ENCODE measurements at regions not wholly inside any gene's neighbourhood (a gene's known extent, or its start where the extent isn't known, plus 50 kb on each side); places are given as distances from the start of the nearest gene placed in this dataset.

- H3K4me3 ChIP-seq (ENCODE audit: low read depth, low read length): no peak overlapping the region
These were observed 324.4 kb downstream of the PRELID2 start for GRCh38 chr5:145510769-145511168.

GRCh38 chr5:145510324-145510723, 324.8 kb downstream of the PRELID2 start:
- no peak overlapping the region for H3K4me3 ChIP-seq (ENCODE audit: low read depth, low read length)

DNA sequence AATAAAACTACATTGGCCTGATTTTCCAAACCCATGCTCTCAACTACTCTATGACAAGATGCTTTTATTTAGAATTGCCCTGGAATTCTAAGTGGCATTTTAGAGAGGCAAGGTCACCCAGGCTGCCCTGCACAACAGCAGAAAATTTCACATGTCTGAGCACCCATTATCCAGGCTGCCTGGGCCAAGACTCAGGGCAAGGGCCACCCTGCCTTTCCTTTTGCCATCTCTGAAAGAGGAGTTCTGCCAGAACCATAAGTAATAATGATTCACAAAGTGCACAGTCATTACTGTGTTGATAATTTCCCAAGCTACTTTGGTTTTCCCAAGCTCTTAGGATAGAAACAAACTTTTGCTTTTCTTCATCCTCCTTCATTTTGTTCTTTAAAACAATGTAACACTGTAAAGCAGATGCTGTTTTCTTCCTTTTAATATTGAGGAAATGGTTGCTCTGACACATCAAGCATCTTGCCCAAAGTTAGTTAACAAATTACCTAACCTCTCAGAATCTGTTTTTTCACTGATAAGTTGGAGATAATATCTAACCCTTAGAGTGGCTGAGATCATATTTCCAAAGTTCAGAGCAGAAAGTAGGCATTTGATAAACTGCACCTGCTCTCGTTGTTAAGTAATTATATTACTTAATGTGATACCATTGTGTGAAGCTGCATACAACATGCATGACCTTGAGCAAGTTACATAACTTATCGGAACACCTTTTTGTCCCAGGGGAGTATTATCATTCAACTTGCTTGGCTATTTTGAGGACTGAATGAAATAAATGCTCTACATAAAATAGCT, 325.6 kb downstream of the PRELID2 start:
- no peak overlapping the region for H3K4me3 ChIP-seq (ENCODE audit: low read depth, low read length)

DNA sequence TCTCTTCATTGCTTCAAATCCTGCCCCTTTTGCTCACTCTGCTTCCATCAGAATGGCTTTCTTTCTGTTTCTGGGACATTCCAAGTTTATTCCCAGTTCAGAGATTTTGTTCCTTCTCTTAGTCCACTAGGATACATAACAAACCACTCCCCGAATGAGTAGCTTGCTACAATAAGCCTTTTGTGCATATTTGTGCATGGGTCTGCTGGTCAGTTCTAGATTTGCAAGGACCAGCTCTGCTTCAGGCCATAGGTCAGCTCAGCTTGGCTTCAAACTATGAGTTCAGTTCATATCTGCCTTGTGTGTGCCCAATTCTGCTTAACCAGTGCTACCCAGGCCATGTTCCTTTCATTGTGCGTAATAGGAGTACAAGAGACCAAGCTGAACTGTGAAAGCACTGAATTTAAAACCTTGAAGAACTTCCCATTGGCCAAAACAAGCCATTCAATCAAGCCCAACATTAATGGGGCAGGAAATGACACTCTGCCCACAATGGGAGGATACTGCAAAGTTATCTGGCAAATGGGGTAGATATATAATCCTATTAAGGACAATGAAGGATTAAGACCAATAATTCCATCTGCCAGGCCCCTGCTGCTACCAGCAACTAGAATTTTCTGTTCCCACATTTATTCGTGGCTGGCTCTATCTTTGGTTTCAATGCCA, 328.8 kb downstream of the PRELID2 start:
- no peak overlapping the region for H3K4me3 ChIP-seq (ENCODE audit: low read depth, low read length)

DNA sequence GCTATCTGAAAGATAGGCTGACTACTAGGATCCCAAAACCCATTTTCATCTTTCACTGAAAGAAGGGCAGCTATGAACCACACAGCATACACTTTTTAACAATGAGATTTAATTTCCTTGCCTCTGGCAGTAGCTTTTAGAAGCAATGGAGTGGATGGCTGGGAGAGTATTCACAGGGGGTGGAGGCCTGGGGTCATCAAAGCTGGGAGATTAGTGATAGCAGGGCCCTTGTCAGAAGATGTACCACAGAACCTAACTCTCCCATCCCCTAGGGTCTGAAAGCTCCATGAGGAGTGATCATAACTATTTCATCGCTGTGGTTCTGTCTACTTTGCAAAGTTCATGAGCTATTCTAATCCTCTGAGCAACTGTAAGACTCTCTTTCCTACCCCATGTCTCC, 332.2 kb downstream of the PRELID2 start:
- no peak overlapping the region for H3K4me3 ChIP-seq (ENCODE audit: low read depth, low read length)

- H3K4me3 ChIP-seq (ENCODE audit: low read depth, low read length): no peak overlapping the region
These were observed 334.4 kb downstream of the PRELID2 start for GRCh38 chr5:145500710-145501109.

DNA sequence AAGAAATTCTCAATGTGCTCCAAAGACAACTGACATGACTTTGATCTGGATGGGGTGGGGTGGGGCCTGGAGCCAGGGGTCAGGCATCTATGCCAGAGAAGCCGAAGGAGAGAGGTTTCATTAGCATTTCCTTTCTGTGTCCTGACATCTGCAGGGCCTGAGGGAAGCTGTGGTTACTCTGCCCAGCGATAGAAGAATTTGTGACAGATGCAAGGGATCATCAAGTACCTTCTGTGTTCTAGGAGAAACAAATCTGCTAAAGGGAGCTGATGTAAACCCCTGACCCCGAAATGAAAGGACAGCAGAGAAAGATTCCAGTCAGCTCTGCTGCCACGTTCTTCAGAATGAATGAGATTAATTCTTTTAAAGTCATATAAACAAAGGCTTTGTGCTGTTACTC, 335.7 kb downstream of the PRELID2 start:
- no peak overlapping the region for H3K4me3 ChIP-seq (ENCODE audit: low read depth, low read length)

DNA sequence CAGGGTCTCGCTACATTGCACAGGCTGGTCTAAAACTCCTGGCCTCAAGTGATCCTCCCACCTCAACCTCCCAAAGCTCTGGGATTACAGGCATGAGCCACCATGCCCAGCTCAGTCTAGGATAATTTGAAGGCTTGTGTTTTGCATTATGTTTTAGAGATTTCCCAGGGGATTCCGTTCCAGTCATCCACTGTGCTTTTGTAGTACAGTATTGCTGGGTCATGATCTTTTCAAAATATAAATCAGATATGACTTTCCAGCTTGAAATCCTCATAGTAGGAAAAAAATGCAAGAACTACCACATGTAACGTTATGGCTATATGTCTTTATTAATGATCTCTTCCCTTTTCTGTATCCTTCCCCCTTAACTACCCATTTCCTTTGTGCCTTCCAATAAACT, 338.1 kb downstream of the PRELID2 start:
- no peak overlapping the region for H3K4me3 ChIP-seq (ENCODE audit: low read depth, low read length)

- H3K4me3 ChIP-seq (ENCODE audit: low read depth, low read length): no peak overlapping the region
These were observed 339.4 kb downstream of the PRELID2 start for GRCh38 chr5:145495741-145496140.

- H3K4me3 ChIP-seq (ENCODE audit: low read depth, low read length): no peak overlapping the region
These were observed 339.9 kb downstream of the PRELID2 start for GRCh38 chr5:145495196-145495595.

- no peak overlapping the region for H3K4me3 ChIP-seq (ENCODE audit: low read depth, low read length)
These were observed 341.7 kb downstream of the PRELID2 start for GRCh38 chr5:145493435-145493834.

- H3K4me3 ChIP-seq (ENCODE audit: low read depth, low read length): no peak overlapping the region
These were observed 345.6 kb downstream of the PRELID2 start for GRCh38 chr5:145489516-145489915.

GRCh38 chr5:145484158-145484557, 351.0 kb downstream of the PRELID2 start:
- H3K4me3 ChIP-seq (ENCODE audit: low read depth, low read length): no peak overlapping the region

DNA sequence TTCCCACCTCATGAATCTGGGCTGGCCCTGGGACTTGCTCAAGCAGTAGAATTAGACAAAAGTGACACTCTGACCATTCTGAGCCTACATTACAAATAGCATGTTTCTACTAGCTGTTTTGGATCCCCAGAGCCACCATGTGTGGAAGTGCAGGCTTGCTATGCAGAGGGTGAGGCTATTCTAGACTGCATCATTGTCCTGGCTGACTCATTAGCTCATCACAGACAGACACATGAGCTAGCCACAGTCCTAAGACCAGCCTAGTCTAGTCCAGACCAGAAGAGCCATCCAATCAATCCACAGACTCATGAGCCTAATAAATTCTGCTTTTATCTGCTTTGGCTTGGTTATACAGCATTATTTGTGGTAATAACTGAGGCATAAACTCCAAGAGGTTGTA, 351.9 kb downstream of the PRELID2 start:
- H3K4me3 ChIP-seq (ENCODE audit: low read depth, low read length): no peak overlapping the region

GRCh38 chr5:145479857-145480256, 355.3 kb downstream of the PRELID2 start:
- no peak overlapping the region for H3K4me3 ChIP-seq (ENCODE audit: low read depth, low read length)

DNA sequence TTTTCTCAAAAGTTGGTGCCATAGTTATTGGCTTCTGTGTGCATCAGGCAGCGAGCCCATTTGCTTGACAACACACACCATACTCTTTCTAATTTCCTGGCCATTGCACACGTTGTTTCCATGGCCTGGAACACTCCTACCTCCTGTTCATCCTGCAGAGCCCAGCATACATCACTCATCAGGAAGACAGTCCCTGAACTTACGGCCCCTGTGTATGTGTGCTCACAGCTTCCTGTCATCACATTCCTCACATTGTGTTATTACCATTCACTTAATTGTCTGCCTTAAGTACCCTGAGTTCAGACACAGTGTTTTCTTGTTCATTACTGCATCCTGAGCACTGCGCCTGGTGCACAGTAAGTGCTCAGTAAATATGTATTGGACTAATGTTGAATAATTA, 355.9 kb downstream of the PRELID2 start:
- H3K4me3 ChIP-seq (ENCODE audit: low read depth, low read length): no peak overlapping the region

- H3K4me3 ChIP-seq (ENCODE audit: low read depth, low read length): no peak overlapping the region
These were observed 356.5 kb downstream of the PRELID2 start for GRCh38 chr5:145478651-145479050.

GRCh38 chr5:145473042-145473642, 362.0 kb downstream of the PRELID2 start:
- no peak overlapping the region for H3K4me3 ChIP-seq (ENCODE audit: low read depth, low read length)

DNA sequence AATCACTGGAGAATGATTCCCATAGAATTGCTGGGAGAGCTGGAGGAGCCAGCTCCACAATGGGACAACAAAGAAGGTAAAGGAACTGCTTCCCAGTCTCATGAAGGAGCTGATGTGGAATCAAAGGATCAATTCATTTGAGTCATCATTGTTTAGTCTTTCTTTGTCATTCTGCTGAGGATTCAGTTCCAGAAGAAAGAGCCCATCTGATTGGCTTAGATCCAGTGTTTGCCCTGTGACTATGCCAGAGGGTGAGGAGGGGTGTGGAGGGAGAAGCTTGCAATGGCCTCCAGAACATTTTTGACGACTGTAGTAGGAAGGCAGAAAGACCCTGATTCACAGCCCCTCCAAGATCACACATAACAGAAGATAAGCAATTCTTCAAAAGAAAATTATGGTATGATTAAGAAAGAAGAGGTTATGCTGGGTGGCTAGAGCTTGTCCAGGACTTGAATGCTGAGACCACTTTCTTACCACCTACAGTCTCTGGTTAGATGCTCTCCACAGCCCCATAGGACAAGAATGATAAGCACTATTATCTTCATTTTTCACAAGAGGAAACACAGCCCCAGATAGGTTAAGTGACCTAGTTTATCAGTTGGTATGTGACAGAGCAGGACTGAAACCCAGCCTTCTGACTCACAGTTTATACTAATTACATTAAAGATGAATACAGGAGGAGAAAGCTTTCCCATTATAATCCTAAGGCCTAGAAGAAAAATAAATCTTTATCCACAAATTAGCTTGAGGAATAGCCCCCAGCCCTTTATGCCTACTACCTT, 363.1 kb downstream of the PRELID2 start:
- H3K4me3 ChIP-seq (ENCODE audit: low read depth, low read length): no peak overlapping the region

DNA sequence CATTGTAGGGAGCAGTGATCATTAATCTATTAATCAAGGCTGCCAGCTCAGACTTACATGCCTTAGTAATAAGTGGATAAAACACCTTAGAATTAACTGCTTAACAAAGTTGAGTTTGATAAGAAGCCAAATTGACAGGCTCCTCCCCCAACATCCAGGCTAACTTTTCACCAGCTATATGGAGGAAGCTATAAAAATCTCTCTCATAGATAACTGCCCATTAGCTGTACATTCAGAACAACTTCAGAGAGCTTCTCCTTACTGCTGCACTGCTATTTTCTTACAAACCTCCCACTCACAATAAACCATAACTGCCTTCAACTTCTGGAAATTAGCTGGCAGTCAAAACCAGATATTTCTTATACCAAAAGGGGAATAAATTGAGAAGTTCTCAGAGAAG, 364.1 kb downstream of the PRELID2 start:
- no peak overlapping the region for H3K4me3 ChIP-seq (ENCODE audit: low read depth, low read length)

DNA sequence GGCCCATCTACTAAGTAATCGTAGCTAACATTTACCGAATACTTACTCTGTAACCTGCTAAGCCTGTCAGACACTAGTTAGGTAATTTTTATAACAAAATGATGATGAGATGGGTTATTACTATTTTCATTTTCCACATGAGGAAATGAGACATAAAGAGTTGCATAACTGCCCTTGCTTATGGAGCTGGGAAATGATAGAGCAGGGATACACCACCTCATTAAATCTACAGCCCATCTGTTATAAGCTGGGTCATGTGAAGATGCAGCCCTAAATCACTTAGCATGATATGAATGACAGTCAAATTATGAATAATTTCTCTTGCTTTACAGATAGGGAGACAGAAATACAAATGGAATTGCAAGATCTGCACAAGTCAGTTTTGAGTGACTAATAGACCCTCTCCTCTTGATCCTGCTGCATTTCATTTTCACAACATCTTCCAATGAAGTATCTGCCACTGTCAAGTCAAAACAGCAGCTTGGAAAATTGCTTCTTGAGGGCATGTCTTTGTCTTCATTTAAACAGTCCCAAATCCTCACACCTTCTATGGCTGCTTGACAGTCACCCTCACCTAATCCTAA, 364.7 kb downstream of the PRELID2 start:
- no peak overlapping the region for H3K4me3 ChIP-seq (ENCODE audit: low read depth, low read length)

Data from iPS-11a (cell line).